Keratinocyte (primary cell): ENCODE measurements at regions not wholly inside any gene's neighbourhood (a gene's known extent, or its start where the extent isn't known, plus 50 kb on each side); places are given as distances from the start of the nearest gene placed in this dataset.

Source experiments
- DNase-seq: peaks from one replicate; pipeline ENCODE4 v3.0.0-alpha.2; 2011; ENCODE audit warnings: low read depth, missing footprints, low spot score
- FAIRE-seq: peaks from 2 replicates; lab custom pipeline; 2011; peaks lifted over from hg19 to GRCh38; lab: Jason Lieb, UNC
- H2AFZ ChIP-seq: 2 replicates; pipeline ENCODE4 v1.6.0; 2012; ENCODE audit warnings: low read length, control low read depth, inconsistent platforms; ENCODE audit not compliant: control insufficient read depth
- H3K27ac ChIP-seq: 2 replicates; pipeline ENCODE4 v1.5.1; 2011; ENCODE audit warnings: low read length; ENCODE audit not compliant: control insufficient read depth, insufficient read depth
- H3K27me3 ChIP-seq: 3 replicates; pipeline ENCODE4 v1.6.0; 2011; ENCODE audit warnings: low read length; ENCODE audit not compliant: control insufficient read depth, insufficient read depth; ENCODE audit errors: extremely low read depth
- H3K36me3 ChIP-seq, 2 experiments: 2 replicates in 1 of 2; 3 replicates in 1 of 2; pipeline ENCODE4 v1.5.1; 2011; ENCODE audit warnings: low read length in 2 of 2, mild to moderate bottlenecking in 1 of 2; ENCODE audit not compliant: control insufficient read depth in 2 of 2, insufficient read depth in 2 of 2; ENCODE audit errors: extremely low read depth in 1 of 2
- H3K4me1 ChIP-seq: 3 replicates; pipeline ENCODE4 v1.5.1; 2011; ENCODE audit warnings: low read length; ENCODE audit not compliant: control insufficient read depth, insufficient read depth; ENCODE audit errors: extremely low read depth
- H3K4me2 ChIP-seq: 3 replicates; pipeline ENCODE4 v1.6.0; 2011; ENCODE audit warnings: low read depth, low read length; ENCODE audit not compliant: control insufficient read depth, insufficient read depth; ENCODE audit errors: extremely low read depth
- H3K4me3 ChIP-seq, 3 experiments: fragments of 200-600 bp in 1 of 3; sonication (generic) in 1 of 3; 2 replicates in 2 of 3; 3 replicates in 1 of 3; pipeline ENCODE4 v1.5.1; 2011 to 2016; ENCODE audit warnings: low read length in 3 of 3, mild to moderate bottlenecking in 3 of 3, control low read depth in 2 of 3, inconsistent platforms in 1 of 3, low read depth in 1 of 3, mixed read lengths in 1 of 3, mixed run types in 1 of 3, moderate library complexity in 1 of 3; ENCODE audit not compliant: control insufficient read depth in 2 of 3, insufficient read depth in 2 of 3; ENCODE audit errors: extremely low read depth in 1 of 3
- H3K79me2 ChIP-seq: 2 replicates; pipeline ENCODE4 v1.6.0; 2012; ENCODE audit warnings: low read length; ENCODE audit not compliant: control insufficient read depth, insufficient read depth
- H3K9ac ChIP-seq: 3 replicates; pipeline ENCODE4 v1.6.0; 2011; ENCODE audit warnings: low read length; ENCODE audit not compliant: control insufficient read depth, insufficient read depth; ENCODE audit errors: extremely low read depth
- H3K9me1 ChIP-seq: 3 replicates; pipeline ENCODE4 v1.6.0; 2011; ENCODE audit warnings: low read length; ENCODE audit not compliant: control insufficient read depth, insufficient read depth; ENCODE audit errors: extremely low read depth
- H3K9me3 ChIP-seq: 2 replicates; pipeline ENCODE4 v1.5.1; 2012; ENCODE audit warnings: low read depth, low read length; ENCODE audit not compliant: control insufficient read depth
- H4K20me1 ChIP-seq: 3 replicates; pipeline ENCODE4 v1.6.0; 2011; ENCODE audit warnings: low read length; ENCODE audit not compliant: control insufficient read depth, insufficient read depth; ENCODE audit errors: extremely low read depth
- CTCF ChIP-seq, 3 experiments: IDR thresholded peaks in 1 of 3; conservative IDR thresholded peaks in 1 of 3; optimal IDR thresholded peaks in 1 of 3; 2 replicates in 2 of 3; 3 replicates in 1 of 3; pipeline versions ENCODE3 to v1.5.1; 2011; ENCODE audit warnings: low read length in 3 of 3, mild to moderate bottlenecking in 3 of 3, moderate library complexity in 2 of 3, control low read depth in 1 of 3, inconsistent platforms in 1 of 3; ENCODE audit not compliant: insufficient read depth in 2 of 3; ENCODE audit errors: extremely low read depth in 1 of 3
- EZH2 ChIP-seq: IDR thresholded peaks from one replicate; pipeline ENCODE4 v1.6.1; 2012; ENCODE audit warnings: inconsistent platforms, mild to moderate bottlenecking, low read length, moderate library complexity
- dilution Hi-C: fragments of 300-500 bp; cut with MboI; formaldehyde crosslinking; loops from one replicate; pipeline ENCODE4 v1.7.0; 2020; ENCODE audit warnings: low sequenced_read_pairs; ENCODE audit not compliant: extremely low pct_ligation_motif_present

- no peak overlapping the region for H3K27ac ChIP-seq
- H3K9me1 ChIP-seq, result no peaks in the 10 kb centered on the region
- no peak overlapping the region for H3K4me3 ChIP-seq
- DNase-seq (no peak), FAIRE-seq (no peak)
- no peak overlapping the region for H3K4me2 ChIP-seq
- H3K79me2 ChIP-seq, result no peaks in the 10 kb centered on the region
- TF ChIP-seq CTCF (optimal IDR thresholded peaks at IDR 0.05 in 1 of 3, IDR thresholded peaks at IDR 0.05 in 1 of 3, conservative IDR thresholded peaks at IDR 0.05 in 1 of 3; ENCODE audit: extremely low read depth in 1 of 3, insufficient read depth in 2 of 3, low read length in 3 of 3), result no peak
- no peak overlapping the region for H3K9ac ChIP-seq
- H3K36me3 ChIP-seq, result no peaks in the 10 kb centered on the region
- no peaks in the 10 kb centered on the region for H3K4me1 ChIP-seq
- H4K20me1 ChIP-seq, result no peaks in the 10 kb centered on the region
- no peak overlapping the region for H2AFZ ChIP-seq
- no peaks in the 10 kb centered on the region for H3K27me3 ChIP-seq
- dilution Hi-C loops, result no loop called here
- no peaks in the 10 kb centered on the region for H3K9me3 ChIP-seq
Observed at GRCh38 chr5:174300941-174301761, 255.6 kb downstream of the NSG2 start.

GRCh38 chr5:174301848-174302625 is 256.5 kb downstream of the NSG2 start:
- no peak for TF ChIP-seq CTCF (optimal IDR thresholded peaks at IDR 0.05 in 1 of 3, IDR thresholded peaks at IDR 0.05 in 1 of 3, conservative IDR thresholded peaks at IDR 0.05 in 1 of 3; ENCODE audit: extremely low read depth in 1 of 3, insufficient read depth in 2 of 3, low read length in 3 of 3)
- no peak for TF ChIP-seq EZH2
- Histone ChIP-seq H3K9ac (no peak overlapping the region), H3K36me3 (no peaks in the 10 kb centered on the region), H3K4me2 (no peak overlapping the region), H3K4me3 (no peak overlapping the region), H3K27ac (no peak overlapping the region), H3K27me3 (no peaks in the 10 kb centered on the region), H3K9me1 (no peaks in the 10 kb centered on the region), H3K79me2 (no peaks in the 10 kb centered on the region), H3K4me1 (no peaks in the 10 kb centered on the region), H3K9me3 (no peaks in the 10 kb centered on the region), H4K20me1 (no peaks in the 10 kb centered on the region), H2AFZ (no peak overlapping the region)
- dilution Hi-C loops, result no loop called here
- FAIRE-seq (no peak), DNase-seq (no peak)
